HG03521 (cell line): ENCODE measurements at regions not wholly inside any gene's neighbourhood (a gene's known extent, or its start where the extent isn't known, plus 50 kb on each side); places are given as distances from the start of the nearest gene placed in this dataset.

Experiments
- ATAC-seq: cut with Tn5 transposase; IDR thresholded peaks from one replicate; pipeline ENCODE4 v1.9.1; 2021; ENCODE audit warnings: mild to moderate bottlenecking, moderate library complexity; ENCODE audit not compliant: unreplicated experiment

DNA sequence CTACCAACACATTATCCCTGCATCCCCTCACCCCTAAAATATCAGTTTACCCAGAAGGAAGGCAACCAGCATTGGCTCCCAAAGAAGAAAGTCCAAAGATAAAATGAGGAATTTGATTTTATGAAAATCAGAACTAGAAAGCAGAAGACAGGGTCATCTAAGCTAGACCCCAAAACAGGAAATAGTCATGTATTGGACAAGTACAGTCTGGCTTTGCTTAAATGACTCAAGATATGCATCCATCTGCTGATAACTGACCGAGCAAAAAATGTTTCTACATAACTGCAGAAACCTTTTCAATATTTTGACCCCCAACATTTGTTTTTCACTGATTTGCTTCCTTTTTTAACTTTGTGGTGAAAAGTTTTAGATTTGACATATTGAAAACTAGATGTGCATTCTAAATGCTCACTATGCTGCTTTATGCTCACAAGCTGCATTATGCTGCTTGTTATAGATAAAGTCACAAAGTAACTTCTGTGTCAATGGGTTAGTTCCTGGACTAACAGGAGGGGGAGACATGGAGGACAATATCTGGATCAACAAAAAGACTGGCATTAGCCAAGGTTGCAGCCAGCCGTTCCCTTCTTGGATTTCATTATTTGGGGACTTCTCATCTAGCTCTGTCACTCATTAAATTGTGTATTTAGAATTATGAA lies 227.0 kb downstream of the INHBA start:
- no peak for ATAC-seq

DNA sequence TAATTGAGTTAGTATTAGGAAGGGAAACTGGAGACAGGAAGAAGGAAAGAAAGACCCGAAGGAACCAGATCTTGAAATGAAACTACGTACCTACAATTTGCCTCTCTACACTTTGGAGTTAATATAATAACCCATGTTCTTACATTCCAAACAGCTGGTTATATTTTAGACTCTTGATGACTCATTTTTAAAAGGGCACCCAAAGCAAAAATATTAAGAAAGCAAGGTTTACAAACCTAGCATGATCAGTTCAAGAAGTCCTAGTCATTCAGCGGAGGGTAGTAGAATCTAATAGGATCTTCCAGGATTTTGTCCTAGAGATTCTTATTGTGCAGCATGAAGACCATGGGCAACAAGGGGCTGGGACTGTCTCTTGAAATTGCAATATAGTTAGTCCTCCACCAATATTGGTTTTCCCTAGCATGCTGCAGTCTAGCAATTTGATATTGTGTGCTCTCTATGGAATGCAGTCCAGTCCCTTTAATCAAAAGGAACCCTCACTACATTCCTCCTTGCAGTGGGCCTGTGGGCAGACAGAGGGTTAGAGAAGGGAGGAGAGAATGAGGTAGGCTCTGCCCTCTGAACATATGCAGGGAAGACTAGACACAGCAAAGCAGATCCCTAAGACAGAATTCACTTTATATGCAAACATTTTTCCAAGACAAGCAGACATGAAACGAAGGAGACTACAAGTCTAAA lies 230.3 kb downstream of the INHBA start:
- ATAC-seq = no peak

DNA sequence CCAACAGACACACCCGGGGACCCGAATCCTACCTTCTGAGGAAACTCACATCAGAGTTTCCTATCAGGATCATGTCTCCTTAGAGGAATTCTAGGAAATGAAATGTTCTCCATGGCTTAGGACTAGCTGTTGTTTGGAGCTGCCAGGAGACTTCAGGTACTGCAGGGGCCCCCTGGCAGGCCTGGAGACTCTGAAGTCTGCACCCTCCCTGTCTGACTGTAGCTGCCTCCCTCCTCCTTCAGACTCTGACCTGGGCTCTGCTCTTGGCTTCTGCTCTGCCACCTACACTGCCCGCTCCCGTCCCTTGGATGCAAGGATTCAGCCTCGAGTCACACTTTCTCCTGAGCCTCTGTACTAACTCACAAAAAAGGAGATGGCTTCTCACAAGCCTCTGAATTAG lies 232.8 kb downstream of the INHBA start:
- ATAC-seq = no peak

DNA sequence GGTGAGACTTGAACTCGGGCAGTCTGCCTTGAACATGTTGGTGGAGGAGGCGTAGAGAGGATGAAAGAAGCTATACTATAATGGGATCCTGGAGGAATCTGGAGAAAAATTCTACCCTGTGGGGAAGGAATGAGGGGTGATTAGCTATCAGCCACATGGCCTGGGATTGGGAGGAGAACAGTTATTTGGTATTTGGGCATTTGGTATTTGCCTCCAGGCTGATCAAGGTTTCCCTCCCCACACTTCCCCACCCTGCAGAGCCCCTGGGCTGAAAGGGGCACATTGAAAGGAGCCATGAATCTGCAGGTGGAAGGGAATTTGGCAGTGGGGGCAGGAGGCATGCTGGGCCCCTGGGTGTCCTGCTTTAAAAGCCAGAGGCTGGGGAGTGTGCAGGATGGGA lies 235.3 kb downstream of the INHBA start:
- no peak for ATAC-seq

DNA sequence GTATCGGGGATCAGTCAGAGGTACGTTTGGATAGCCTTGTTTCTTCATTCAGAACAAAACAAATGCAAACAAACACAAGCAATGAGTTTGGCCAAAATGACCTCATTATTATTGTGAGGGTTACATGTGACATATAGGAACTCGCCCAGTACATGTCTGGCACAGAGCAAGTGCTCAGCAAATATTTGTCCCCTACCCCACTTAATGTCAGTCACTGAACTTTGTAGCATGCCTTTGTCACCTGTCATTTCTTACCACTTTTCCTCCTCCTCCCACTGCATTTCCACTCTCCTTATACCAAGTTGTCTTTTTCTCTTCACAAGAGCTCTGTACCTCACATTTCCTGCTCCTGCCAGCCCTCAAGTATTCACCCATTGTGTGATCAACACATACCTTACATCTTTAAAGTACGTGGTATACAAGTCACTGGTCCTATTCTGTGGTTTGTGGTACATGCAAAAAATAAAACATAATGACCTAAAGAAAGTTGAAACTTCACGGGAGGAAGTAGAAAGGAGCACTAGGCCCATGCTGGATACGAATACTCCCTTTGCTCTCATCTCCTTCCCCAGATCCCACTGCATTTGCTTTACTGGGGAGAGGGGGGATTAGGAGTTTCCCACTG lies 236.0 kb downstream of the INHBA start:
- ATAC-seq = no peak

DNA sequence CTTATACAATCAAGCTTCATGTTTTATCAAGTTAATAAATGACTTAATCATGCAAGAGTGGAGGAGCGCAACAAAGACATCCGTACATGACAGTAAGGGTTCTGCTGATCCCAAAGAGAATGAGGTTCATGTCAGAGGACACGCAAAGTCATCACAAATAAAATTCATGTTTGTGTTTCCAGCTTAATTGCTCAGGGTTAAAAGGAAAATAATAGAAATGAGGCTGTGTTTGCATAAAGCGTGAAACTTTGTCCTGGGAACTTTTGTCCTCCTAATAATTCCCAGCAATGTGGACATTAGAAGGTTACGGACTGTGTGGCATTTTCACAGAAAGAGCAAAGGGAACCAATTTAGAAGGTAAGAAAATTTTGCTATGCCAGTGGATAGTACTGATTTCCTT lies 237.3 kb downstream of the INHBA start:
- no peak for ATAC-seq

DNA sequence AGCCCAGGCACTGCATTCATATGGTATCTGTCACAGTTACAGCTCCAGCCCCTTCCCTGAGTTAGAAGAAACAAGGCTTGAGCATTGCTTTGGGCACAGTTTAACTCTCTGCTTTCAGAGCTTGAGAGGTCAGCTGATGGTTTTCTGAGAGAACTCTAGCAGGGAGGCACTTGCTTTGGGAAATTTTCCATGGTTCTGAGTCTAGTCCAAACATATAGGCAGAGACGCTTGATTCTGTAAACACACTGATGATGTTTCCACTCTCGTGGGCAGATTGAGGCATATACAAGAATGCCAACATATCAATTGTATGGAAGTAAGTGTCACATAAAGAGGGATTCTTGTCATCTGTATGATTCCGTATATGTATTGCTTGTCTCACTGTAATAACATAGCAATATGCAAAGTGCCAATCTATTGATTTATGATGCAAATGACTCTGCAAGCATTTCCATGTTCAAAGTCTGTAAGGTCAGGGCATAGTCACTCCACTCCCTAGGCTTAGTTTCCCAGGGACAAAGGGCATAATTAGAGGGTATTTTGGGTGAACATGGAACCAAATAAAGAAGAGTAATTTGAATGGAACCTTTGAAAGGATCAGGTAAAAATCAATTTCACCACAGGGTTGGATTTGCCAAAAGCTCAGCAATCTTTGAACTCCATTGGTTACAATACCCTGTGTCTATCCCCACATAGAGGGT lies 239.0 kb downstream of the INHBA start:
- no peak for ATAC-seq

DNA sequence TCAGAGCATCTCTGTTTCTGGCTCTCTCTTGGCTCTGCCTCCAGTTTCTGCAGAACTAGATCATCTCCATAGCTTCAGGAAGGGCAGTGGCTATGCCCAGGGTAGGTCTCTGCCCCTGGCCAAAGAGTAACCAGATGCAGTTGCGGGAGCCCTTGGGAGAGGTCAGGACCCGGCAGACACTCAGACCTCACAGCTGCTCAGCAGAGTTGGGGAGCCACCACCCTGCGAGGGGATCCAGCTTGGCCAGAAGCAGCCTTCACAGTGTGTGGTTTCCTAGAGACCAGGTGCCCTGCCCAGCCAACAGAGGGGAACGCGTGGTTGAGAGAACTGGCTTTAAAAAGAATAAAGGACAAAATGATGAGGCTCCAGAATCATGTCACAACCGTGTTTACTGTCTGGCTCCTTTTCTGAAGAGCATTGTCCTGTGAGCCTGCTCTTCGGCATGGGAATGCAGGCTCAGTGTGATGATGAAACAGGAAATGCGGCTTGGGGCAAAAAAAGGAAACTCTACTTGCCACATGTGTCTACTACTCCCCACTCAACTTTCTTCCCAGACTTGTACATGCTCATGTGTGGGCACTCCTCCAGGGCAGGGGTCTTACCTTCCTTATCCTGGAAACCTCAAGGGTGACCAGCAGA lies 243.1 kb downstream of the INHBA start:
- no peak for ATAC-seq

DNA sequence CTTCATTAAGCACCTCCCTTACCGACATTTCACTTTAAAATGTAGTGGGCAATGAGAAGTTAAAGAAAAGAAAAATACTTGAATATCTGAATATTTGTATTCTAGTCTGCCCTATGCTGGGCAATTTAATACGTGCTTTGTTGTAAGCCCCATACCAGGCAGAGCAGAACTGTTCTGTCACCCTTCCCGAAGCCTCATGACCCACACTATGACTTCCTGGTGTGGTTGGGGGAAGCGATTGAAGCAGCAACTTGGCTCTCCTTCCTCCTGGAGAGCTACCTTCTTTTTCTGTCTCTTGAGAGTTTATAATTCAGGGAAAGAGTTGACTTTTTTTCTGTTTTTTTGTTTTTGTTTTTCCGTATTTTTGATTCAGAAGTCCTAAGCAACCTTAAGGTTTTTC lies 243.7 kb downstream of the INHBA start:
- no peak for ATAC-seq

DNA sequence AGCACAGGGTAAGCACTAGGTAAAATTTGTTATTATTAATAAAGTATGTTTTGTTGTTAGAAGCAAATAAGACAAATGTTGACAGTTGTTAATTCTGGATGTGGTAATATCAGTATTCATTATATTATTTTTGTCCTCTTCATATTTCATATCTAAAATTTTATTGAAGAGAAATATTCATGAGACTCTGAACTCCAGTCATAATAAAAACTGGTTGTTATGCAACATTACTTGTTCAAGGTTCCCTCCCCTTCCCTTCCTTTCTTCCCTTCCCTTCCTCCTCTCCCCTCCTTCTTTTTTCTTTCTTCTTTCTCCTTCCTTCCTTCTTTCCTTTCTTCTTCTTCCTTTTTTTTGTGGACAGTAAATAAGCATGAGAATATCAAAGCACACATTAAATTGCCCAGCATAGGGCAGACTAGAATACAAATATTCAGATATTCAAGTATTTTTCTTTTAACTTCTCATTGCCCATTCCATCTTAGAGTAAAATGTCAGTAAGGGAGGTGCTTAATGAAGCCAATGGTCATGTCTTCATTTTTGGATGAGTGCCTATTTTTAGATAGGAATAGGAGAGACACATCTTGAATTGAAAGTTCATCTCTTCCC lies 245.0 kb downstream of the INHBA start:
- no peak for ATAC-seq

DNA sequence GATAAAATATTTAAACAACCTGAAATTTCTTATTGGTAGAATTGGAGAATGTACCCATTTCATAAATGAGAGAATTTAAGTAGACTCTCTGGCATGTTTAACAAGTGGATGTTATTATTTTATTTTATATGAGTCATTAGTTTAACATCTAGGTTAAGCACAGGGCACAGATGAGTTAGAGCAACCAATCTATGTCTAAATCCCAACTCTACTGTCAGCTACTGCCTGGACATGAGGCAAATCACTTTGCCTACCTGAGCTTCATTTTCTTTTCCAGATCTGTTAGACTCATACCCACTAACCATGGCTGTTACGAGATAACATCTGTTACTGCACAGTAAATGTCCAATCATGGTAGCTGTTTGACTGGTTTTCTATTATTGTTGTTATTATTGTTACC lies 251.1 kb downstream of the INHBA start:
- ATAC-seq = no peak

DNA sequence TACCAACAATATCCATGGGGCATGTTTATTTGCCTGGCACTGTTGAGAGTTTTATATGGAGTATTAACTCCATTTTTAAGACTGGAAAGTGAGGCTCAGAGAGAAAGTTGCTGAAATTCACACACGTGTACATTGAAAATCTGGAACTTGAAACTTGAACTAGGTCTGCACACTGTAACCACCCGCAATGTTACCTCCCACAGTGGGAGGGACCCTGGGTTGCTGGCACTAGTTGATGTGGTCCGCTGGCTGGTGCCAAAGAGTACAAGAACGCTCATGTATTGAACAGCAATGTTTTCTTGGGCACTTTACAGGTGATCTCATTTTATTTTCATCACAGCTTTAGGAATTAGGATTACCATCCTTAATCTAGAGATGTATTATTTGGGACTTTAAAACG lies 253.2 kb downstream of the INHBA start:
- ATAC-seq = no peak

DNA sequence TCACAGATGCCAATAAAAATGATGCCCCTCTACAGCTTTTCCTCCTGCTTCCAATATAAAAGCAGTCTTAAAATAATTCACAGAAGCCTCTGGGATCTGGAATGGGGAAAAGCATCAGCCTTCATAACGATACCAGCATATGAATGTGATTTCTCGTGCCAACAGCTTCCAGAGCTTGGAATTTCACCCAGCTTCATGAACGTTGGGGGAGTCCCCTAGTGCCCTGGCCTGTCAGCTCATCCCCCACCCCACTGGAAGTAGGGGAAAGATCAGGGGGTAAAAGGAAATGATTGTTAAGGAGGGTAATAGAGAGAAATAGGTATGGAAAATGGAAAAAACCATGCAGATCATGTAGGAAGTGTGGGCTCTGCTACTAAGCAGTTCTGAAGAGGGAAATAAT lies 253.6 kb downstream of the INHBA start:
- ATAC-seq = no peak

DNA sequence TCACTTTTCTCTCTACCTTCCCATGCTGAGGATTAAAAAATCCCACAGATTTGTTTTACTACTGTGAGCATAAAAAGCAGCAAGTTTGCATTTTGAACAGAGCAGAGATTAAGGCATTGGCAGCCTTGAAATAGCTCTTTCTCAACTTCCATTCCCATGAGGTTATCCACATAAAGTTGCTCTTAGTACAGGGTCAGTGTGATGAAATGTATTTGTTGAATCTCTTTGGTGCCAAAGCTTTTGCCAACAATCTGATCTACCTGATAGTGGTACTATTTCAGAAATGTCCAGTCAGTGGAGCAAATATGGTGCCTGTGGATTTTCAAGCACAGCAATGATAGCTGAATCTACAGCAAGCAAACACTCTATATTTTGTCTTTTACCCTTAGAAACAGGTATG lies 254.8 kb downstream of the INHBA start:
- no peak for ATAC-seq

DNA sequence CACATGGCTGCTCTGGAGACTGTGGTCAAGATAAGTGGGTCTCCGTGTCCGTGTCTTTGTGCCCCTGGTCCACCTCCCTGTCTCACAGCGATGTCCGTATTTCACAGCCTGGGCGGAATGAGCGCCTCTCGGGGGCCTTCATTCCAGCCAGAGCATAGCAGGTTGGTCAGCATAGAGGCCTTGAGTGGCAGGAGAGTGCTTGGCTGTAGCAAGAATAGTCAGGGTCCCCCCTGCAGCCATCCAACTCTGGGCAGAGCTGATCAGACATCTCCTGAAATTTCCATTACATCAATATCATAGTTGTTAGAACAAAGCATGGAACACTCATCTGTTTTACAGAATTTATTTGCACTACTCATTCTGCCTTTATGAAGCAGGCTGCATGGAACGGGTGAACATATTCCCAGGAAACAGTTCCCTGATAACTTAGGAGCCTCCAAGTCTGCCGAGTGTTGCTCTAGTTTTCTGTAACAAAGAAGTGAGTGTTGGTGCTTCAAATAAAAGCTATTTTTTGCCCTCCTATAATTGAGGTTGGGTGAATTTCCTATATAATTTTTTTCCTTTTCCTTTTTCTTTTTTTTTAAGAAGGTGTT lies 255.3 kb downstream of the INHBA start:
- ATAC-seq = no peak

DNA sequence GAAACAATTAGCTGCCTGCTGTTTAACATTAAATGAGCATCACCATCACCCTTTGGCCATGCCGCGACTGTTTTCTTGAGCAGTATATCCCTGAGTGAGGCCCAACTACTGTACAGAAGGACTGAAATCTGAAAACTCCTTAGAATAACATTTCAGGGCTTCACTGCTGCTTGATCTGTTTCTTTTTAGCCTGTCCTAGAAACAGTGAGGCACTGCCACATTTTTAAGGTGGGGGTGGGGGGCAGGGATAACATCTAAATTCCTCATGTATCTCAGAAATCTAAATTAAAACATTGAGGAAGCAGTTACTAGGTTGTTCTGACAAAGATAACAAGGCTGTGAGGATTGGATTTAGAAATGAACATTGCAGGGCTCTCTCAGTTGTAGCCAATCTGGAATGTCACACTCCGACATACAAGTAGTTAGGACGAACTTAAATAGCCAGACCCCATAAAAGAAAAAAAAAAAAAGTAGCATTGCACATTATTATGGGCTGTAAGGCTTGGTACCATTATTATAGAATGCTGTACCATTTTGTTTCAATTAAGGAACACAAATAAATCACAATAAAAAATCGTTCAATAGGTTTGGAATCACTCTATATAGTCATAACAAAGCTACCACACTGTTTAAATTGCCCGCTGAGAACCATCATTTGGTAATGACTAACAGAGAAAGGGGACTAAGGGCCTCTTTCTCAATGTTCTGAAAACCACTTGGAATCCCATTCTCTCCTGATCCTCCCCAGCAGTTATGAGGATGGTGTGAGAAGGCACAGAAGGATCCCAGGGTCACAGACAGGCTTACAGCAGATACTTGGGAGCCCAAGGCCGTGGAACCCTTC lies 256.1 kb downstream of the INHBA start:
- no peak for ATAC-seq

DNA sequence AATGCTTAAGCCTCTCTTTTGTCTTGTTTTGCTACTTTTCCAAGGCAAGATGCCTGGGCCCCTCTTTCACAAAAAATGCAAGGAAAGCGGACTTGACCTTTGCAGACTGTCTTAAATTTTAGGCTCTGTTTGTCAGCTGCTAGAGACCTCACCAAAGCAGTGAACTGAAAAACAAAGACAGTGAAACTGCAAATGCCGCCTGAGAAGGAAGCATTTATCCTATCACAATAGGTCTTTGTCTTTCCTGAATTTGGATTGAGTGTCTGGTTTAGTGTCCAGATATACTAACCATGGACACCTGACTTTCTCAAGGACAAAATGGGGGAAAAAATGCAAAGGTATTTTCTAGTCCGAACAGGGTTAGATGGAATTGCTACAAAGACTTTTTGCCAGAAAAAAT lies 256.9 kb downstream of the INHBA start:
- no peak for ATAC-seq

DNA sequence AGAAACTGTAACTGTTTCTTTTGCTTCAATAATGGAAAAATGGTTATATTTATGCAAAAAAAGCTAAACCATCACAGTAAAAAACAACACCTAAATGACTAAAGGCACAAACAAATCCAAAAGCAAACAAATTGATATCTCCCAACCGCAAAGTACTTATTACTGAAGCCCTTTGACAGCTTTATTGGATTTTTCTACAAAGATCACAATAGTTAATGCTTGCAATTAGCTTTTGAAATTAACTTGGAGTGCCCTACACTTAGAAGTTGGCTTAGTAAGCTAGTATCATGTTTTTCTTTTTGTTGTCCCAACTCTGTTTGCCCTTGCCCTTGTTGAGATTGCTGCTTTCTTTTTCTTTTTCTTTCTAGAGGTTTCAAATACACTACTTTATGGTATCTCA lies 257.5 kb downstream of the INHBA start:
- no peak for ATAC-seq

DNA sequence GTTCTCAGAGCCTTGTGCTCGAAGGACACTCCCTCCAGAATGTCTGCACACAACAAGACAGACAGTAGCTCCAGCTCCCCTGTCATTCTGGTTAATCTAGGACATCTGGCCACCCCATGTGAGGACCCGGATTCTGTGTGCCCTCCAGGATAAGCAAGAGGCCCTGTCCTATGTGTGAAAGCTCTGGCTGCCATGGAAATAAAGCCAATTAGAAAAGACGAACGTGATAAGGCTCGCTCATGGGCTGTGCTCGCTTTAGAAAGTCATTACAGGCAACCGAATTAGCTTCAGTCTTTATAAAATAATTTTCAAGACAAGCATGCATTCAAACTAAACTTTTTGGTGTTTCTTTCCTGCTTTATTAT lies 263.4 kb downstream of the INHBA start:
- no peak for ATAC-seq
